ENCODE measurements at regions not wholly inside any gene's neighbourhood (a gene's known extent, or its start where the extent isn't known, plus 50 kb on each side); places are given as distances from the start of the nearest gene placed in this dataset.
"Not testable (repeated sequence)": the region's sequence is repeated elsewhere in the genome, so short reads cannot be mapped to it uniquely, and the experiment has no call there.

DNA sequence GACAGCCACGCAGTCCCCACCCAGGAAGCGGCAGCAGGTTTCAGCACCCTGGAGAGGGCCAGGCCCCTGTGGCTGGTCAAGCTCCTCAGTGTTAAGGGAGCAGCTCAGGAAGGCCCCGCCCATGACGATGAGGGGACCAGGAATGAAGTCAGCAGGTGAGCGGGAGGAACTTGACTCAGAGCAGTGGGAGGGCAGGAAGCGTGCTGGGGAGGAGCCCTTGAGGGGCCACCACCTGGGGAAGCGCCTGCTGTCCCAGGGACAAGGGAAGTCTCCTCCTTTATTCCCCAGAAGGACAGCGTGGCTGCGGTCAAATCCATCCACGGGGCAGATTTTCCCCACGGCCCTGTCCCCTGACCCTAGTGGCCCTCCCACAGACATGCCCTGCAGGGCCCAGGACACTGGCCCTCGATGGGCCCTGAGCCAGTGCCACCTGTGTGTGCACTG lies 357.6 kb downstream of the ADGRD1 start:
- TF ChIP-seq, protein P1, sequence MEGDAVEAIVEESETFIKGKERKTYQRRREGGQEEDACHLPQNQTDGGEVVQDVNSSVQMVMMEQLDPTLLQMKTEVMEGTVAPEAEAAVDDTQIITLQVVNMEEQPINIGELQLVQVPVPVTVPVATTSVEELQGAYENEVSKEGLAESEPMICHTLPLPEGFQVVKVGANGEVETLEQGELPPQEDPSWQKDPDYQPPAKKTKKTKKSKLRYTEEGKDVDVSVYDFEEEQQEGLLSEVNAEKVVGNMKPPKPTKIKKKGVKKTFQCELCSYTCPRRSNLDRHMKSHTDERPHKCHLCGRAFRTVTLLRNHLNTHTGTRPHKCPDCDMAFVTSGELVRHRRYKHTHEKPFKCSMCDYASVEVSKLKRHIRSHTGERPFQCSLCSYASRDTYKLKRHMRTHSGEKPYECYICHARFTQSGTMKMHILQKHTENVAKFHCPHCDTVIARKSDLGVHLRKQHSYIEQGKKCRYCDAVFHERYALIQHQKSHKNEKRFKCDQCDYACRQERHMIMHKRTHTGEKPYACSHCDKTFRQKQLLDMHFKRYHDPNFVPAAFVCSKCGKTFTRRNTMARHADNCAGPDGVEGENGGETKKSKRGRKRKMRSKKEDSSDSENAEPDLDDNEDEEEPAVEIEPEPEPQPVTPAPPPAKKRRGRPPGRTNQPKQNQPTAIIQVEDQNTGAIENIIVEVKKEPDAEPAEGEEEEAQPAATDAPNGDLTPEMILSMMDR (optimal IDR thresholded peaks at IDR 0.05 in 1 of 3, IDR thresholded peaks at IDR 0.05 in 1 of 3, conservative IDR thresholded peaks at IDR 0.05 in 1 of 3; ENCODE audit: extremely low read depth in 1 of 3, insufficient read depth in 2 of 3, low read length in 3 of 3), result not testable (repeated sequence)
- not testable (repeated sequence) for TF ChIP-seq EZH2 (IDR thresholded peaks at IDR 0.05; ENCODE audit: low read length)

Data from keratinocyte (primary cell).